DMS53 (cell line): ENCODE measurements at regions not wholly inside any gene's neighbourhood (a gene's known extent, or its start where the extent isn't known, plus 50 kb on each side); places are given as distances from the start of the nearest gene placed in this dataset.

Source experiments
- DNase-seq: peaks from one replicate; lab custom pipeline; 2025; lab: John Stamatoyannopoulos, UW

GRCh38 chr5:88396751-88397281 lies 128.2 kb upstream of the TMEM161B start:
- DNase-seq: no peak

GRCh38 chr5:88396000-88396535 lies 127.4 kb upstream of the TMEM161B start:
- DNase-seq: no peak

- no peak for DNase-seq
Measured at GRCh38 chr5:88395264-88395663, 126.6 kb upstream of the TMEM161B start.

GRCh38 chr5:88394536-88395175 lies 126.0 kb upstream of the TMEM161B start:
- DNase-seq: no peak

GRCh38 chr5:88393716-88394535 lies 125.3 kb upstream of the TMEM161B start:
- DNase-seq: no peak

GRCh38 chr5:88393042-88393441 lies 124.4 kb upstream of the TMEM161B start:
- no peak for DNase-seq

GRCh38 chr5:88391991-88392390 lies 123.3 kb upstream of the TMEM161B start:
- no peak for DNase-seq

- DNase-seq: no peak
Measured at GRCh38 chr5:88391116-88391515, 122.5 kb upstream of the TMEM161B start.

GRCh38 chr5:88390481-88390880 lies 121.8 kb upstream of the TMEM161B start:
- no peak for DNase-seq

- no peak for DNase-seq
Measured at GRCh38 chr5:88390096-88390441, 121.4 kb upstream of the TMEM161B start.

- DNase-seq: no peak
Measured at GRCh38 chr5:88389338-88390095, 120.9 kb upstream of the TMEM161B start.

- DNase-seq: no peak
Measured at GRCh38 chr5:88388476-88389337, 120.1 kb upstream of the TMEM161B start.

- DNase-seq: no peak
Measured at GRCh38 chr5:88384886-88385285, 116.2 kb upstream of the TMEM161B start.

- no peak for DNase-seq
Measured at GRCh38 chr5:88380332-88380731, 111.7 kb upstream of the TMEM161B start.

GRCh38 chr5:88377705-88378656 lies 109.3 kb upstream of the TMEM161B start:
- DNase-seq: peak; percentile 23

GRCh38 chr5:88377240-88377639 lies 108.6 kb upstream of the TMEM161B start:
- DNase-seq: peak; percentile 25

- no peak for DNase-seq
Measured at GRCh38 chr5:88376728-88377127, 108.1 kb upstream of the TMEM161B start.

GRCh38 chr5:88374391-88374790 lies 105.7 kb upstream of the TMEM161B start:
- DNase-seq: no peak

- no peak for DNase-seq
Measured at GRCh38 chr5:88370824-88371223, 102.2 kb upstream of the TMEM161B start.

GRCh38 chr5:88368201-88368600 lies 99.6 kb upstream of the TMEM161B start:
- DNase-seq: no peak
